ENCODE measurements at regions not wholly inside any gene's neighbourhood (a gene's known extent, or its start where the extent isn't known, plus 50 kb on each side); places are given as distances from the start of the nearest gene placed in this dataset.
"Not testable (repeated sequence)": the region's sequence is repeated elsewhere in the genome, so short reads cannot be mapped to it uniquely, and the experiment has no call there.

DNA sequence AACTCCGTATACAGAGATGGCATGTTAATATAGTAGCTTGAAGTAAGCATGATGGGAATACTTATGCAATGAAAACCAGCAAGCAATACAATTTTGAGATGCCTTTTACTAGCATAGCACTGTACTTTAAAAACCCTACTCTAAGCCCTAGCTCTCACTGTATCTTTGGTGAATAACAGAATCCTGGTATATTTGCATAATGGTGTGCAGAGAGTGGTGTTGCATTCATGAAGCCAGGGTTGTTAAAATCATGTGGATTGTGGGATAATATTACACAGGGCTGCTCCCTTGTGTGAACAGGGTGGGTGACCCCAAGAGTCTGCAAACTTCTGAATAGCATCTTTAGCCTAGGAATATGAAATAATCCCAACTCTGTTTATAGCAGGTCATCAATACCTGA is 105.2 kb upstream of the BMP2 start:
- no peak for DNase-seq (ENCODE audit: low spot score)

DNA sequence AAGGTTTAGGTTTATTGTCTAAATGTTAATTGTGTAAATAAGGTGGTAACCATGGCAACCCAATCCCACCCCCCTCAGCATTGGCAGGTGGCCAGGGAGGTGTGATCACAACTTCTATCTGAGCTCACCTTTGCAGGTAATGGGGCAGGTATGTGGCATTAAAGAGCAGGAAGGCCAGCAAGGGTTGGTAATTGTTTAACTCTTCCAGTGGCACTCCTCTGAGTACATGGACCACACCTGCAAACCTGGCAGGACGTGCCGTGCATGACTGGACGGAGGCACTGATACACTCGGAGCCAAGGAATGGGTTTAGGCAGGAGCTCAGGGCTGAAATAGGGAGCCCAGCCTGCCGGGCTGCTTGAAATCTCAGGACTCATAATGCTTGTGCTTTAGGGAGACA is 107.0 kb upstream of the BMP2 start:
- peak; percentile 90 for DNase-seq (ENCODE audit: low spot score)

DNA sequence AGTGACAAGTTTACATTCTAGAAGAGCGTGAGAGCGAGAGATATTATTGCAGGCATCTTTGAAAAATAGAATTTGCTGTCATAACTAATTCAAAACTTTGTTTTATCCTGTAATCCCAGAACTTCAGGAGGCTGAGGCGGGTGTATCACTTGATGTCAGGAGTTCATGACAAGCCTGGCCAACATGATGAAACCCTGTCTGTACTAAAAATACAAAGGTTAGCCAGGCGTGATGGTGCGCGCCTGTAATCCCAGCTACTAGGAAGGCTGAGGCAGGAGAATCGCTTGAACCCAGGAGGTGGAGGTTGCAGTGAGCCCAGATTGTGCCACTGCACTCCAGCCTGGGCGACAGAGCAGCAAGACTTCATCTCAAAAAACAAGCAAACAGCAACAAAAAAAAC is 108.6 kb upstream of the BMP2 start:
- DNase-seq (ENCODE audit: low spot score) = not testable (repeated sequence)

DNA sequence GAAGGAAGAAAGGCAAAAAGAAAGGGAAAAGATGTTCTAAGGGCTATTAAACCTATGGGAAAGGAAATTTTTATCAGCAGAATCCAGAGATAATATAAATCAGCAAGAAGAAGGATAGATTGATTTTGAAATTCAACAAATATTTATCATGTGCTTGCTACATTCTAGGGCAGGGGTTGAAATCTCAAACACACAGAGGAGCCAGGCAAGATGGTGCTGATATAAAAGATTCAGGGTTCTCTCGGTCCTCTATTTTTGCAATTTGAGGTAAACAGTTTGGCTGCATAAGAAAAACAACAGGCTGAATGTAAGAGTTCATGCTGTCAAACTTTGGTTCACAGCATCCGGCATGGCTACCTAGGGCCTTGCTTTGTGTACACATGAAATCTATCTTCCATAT is 109.6 kb upstream of the BMP2 start:
- no peak for DNase-seq (ENCODE audit: low spot score)

DNA sequence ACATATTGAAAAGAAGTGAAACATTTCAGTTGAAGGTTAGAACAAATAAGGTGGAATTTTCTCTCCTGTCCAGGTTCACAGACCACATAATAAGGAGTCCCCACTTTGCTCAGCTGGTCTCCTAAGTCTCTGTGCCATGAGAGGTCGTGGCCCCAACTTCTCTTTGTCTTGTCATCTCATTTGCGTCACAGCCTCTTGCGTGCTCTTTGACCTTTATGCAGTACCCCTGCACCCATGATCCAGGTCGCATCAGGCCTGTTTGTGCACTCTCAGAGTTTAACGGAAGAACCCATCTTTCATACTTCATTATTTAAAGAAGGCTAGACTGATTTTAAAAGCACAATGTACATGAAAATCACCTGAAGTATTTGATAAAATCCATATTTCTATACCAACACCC is 110.4 kb upstream of the BMP2 start:
- no peak for DNase-seq (ENCODE audit: low spot score)

DNA sequence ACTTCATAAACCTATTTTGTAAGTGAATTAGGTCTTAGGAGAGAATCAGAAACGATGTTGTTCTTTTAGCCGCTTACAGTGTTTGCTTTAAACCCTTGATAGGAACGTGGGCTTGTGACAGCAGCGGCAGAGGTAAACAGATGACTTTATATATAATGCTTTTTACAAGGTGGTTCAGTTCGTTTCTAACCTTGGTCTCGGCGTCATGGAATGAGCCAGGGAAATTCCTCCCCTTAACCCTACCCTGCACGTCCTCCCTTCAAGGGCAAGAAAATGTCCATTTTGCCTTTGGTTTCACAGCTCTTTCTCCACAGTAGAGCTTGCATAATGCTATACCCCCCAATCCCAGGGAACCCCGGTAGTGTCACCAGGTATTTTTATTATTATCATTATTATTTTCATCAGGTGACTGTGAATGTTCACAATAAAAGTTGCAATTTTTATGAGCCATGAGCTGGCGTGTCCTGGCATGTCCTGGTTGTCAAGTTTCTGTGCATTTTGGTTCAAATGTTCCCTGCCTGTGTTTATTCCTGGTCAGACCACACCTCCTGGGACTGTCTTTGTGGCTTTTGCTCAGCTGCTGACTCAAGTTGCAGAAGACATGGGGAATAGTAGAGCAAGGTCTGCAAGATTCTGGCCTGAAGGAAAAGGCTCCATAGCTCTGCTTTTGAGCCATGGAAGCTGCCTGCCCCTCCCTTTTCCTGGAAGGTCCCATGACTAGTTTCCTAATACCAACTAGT is 112.8 kb upstream of the BMP2 start:
- peak; percentile 52 for DNase-seq (ENCODE audit: low spot score)

DNA sequence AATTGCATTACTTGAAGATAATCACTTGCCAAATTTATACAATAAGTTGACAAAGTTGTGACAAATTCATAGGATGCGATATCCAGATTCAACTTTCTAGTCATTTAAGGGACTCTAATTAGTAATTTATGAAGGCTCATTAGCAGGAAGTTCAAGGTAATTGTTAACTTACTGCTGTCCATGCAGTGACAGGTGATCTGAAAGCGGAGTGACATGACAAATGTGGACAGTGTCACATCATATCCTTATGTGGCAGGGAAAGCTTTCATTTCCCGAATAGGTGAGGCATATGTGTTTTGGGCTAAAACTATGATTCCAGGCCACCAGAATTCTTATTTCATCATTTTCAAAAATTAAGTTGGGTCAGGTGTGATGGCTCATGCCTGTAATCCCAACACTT is 115.9 kb upstream of the BMP2 start:
- peak; percentile 39 for DNase-seq (ENCODE audit: low spot score)

DNA sequence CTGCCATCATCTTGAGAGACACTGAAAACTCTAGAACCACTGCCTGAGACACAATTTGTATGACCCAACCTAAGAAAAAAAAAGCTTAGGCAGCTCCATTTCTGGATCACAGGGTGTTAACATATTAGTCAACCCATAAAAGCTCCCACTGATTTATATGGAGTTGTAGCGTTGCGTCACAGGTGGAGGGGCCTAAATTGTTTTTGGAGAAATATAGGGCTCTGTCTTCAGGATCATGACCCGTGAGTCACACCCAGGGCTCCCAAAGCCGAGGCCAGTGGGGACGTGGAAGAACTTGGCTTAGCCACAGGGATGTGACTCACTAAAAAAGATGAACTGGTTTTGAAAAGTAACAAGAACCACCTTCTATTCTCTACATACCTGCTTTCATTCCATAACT is 116.5 kb upstream of the BMP2 start:
- DNase-seq (ENCODE audit: low spot score) = peak; percentile 90

DNA sequence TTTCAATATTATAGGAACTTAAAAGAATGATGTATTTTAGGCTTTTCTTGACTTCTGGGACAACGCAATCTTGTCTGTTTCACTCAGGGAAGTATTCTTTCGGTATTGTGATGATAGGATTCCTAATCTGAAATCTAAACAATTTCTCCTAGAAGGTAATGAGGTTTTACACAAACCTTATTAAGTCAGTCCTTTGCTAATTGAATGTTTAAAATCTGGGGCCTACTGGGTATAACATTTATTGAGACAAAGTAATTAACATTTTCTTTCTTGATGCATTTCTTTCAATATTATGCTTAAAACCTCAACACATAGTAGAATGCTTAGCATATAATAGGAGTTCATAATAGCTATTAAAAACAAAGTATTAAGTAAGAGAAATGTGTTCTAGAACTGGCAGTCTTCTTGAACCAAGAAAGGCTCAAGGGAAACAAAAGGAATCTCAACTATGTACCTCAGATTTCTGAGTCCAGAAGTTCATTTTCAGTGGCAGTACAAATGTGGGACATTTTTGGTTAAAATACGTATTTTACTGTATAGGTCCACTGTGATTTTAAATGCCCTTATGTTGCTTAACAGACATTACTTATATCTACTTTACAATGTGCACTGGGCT is 121.4 kb upstream of the BMP2 start:
- DNase-seq (ENCODE audit: low spot score) = no peak

DNA sequence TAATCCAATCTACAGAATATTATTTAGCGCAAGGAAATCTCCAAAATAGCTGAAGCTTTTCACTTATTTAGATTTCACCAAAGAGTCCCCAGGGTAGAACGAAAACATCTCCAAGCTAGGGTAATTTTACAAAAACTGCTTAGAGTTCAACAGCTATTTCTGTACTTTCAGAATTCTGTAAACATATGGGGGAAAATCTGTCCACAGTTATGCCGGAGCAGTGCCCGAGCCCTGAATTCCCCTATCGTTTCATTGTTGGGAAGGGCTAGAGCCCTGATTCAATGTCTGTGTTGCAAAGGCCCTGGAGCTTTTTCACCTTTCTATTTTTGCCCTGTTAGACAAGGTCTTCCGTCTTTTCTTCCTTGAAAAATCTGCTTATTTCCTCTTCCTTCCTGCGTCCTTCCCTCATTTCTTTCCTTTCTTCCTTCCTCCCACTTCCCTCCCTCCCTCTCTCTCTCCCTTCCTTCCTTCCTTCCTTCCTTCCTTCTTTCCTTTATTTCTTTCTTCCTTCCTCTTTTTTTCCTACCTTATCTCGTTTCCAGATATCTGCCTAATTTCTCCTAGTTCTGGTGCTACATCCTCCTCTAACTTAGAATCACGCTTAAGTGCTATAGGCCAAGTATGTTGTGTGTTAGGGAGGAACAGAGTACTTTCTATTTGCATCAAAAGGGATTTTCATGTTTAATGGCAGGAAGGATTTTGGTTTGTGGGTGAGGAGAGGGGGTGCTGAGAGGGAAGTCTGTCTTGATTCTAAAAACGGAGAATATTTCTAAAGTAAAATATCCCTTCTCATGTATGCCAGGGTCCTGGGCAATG is 122.5 kb upstream of the BMP2 start:
- no peak for DNase-seq (ENCODE audit: low spot score)

DNA sequence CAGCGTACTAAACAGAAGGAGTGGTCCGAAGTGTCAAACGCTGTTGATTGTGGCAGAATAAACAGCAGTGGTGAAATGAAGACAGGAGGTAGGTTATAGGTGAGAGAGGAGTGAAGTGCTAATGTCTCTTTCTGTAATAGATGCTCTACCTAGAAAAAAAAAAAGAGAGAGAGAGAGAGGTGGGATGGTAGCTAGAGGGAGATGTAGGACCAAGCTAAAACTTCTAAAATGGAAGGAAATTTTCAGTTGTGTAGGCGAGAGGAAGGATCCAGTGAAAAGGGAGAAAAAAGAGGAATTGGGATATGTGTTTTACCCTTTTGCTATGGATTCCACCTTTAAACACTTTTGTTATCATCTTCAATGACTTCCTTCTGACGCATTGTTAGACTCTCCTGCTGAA is 126.5 kb upstream of the BMP2 start:
- DNase-seq (ENCODE audit: low spot score) = no peak

DNA sequence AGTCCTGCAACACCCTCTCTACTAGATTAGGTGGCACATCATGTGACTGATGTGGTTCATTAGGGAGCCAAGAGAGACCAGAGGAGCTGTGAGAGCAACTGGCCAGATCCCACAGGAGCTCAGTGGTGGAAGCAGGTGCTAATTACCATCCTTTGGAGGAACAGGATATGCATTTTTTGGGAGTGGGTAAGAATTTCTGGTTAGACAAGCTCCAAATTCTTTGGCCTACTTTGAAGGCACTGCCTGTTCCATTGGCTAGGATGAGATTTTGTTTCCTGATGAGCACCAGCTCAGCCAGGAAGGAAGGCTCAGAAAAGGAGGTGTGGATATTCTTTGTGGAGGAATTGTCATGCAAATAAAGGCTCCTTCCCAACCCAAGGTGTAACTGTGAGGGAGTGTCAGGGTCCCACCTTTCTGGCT is 130.3 kb upstream of the BMP2 start:
- DNase-seq (ENCODE audit: low spot score) = peak; percentile 49

DNA sequence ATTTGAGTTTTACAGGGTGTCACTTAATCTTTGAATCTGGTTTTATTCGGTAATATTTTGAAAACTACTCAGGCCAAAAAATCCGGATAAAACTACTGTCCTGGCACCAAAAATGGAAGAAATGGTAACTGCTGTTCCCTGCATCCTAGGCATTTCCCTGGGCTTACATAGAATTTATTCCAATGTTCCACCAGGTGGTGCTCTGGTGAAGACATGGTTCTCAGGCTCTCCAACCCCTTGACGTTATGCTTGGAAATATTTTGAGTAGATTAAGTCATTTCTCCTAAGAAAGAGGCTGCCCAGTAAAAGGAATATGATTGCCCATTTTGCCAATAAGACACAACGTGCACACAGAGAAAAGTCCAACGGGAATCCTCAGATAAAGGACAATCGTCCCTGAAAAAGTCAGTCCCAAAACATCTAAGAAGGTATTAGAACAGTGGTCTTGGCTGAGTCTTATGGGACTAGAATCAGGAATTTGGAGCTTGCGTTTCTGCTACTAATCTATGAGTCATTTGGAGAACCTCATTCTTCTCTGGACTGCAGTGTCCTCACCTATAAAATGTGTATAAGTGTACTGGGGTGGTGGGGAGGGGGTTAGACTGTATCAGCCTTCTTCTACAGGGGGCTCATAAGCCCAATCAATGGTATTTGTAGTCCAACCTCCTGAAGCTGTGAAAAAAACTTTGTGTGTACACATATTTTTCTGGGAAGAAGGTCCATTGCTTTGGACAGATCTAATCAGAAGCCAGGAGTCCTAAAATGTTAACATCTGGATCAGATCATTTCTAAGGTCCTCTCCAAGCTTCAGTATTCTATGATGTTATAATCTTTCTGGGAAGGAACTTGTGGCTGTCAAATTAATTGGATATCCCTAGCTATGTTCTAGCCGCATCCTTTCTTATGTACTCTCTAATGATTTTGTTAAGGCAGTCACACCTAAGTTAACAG is 131.0 kb upstream of the BMP2 start:
- peak; percentile 81 for DNase-seq (ENCODE audit: low spot score)

DNA sequence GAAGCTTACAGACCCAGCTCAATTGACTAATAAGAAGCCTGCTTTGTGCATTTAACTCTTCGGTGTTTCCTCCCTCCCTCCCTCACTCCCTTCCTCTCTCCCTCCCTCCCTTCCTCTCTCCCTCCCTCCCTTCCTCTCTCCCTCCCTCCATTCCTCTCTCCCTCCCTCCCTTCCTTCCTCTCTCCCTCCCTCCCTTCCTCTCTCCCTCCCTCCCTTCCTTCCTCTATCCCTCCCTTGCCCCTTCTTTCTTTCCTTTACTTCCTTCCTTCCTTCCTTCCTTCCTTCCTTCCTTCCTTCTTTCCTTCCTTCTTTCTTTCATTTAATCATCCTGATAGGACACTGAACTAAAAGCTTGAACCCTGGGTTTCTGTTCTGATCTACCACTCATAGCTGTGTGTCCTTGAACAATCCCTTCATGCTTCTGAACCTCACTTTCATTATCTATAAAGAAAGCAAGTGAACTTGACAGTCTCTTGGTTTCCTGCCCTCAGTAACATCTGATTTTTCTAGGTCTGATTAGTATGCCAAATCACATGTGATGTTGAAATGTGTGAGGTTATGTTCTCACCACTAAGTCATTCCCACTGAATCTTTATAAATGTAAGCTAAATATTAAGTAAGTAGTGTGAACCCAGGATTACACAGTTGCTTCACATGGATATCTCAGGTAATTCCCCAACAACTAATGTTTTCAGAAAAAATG is 132.3 kb upstream of the BMP2 start:
- peak; percentile 42 for DNase-seq (ENCODE audit: low spot score)

DNA sequence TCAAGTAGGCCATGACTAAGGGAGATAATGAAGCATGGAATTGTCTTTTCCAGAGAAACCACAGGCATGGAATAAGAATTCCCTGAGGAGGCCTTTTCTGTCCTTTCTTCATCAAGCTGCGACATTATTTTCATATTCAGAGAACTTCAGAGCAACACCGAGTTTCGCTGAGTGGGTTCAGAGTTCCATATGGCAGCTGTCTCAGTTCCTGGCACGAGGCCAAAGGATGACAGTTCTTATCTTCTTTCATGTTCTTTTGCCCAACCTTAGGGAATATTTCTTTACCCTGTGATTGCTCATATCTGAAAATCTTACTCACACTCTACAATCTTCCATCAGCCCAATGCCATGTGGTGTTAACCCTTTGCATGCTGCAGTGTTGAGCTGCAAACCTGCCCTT is 135.3 kb upstream of the BMP2 start:
- peak; percentile 92 for DNase-seq (ENCODE audit: low spot score)

DNA sequence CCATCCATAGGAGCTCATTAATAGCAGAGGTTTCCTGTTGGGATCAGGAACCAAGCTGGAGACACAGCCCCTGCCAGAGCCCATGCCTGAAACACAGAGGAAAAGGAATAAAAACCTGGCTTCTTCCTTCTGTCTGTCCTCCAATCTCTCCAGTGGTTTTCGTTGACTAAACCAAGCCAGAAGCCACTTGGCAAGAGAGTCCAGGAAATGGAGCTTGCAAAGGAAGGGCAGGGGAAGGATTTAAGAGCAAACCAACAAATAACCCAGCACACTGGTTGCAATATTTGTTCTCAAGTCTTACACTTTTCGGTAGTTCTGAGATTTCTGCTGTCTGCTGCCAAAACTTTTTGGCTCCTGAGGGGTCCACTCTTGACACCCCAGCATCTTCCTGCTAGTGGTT is 137.0 kb upstream of the BMP2 start:
- no peak for DNase-seq (ENCODE audit: low spot score)

DNA sequence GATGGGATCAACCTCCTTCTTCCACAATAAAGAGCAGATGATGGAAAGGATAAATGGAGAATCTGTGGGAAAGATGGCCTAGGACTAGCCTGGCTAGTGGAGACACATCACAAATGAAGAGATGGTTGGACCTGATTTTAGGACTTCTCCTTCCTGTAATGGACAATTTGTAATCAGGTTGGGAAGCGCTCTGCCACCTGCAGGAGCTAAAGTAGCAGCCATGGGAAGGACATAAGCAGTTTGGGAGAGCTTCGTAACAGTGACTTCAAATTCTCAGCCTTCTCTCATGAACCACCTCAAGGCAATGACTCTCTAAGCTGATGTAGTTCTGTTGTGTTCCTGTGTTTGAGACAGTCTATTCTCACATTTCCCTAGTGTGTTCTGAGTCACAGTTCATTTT is 137.9 kb upstream of the BMP2 start:
- no peak for DNase-seq (ENCODE audit: low spot score)

DNA sequence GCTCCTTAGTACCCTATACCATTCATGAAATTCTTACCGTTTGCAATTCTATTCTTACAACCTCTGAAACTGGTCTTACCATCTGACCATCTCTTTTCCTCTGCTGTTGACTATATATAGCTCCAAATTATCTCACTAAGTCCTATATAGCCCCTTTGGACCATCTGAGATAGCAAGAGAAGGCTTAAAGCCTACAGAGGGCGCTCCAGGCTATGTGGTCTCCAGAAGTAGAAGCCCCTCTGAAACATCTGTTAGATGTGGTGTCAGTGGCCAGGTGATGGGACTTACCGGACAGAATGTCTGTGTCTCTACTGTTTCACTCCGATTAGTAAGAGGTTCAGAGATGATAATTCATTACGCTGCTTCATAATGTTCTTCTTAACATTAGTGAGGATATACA is 140.7 kb upstream of the BMP2 start:
- no peak for DNase-seq (ENCODE audit: low spot score)

DNA sequence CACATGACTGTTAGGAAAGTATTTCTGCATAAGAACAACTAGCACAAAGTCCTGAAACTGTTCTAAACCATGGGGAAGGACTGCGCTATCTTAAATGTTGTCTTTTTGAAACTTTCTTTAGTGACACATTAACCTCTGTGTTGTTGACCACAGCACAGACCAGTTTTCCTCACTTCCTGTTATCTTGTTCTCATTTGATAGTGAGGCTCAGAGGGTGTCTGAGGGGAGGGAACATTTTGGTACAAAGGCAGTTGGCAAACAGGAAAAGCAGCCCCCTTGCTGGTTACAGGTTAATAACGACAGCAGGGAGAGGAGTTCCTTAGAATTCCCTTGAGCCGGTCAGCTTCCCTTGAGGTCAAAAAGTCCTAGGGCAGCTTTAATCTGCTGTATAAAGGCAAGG is 143.5 kb upstream of the BMP2 start:
- DNase-seq (ENCODE audit: low spot score) = peak; percentile 56

DNA sequence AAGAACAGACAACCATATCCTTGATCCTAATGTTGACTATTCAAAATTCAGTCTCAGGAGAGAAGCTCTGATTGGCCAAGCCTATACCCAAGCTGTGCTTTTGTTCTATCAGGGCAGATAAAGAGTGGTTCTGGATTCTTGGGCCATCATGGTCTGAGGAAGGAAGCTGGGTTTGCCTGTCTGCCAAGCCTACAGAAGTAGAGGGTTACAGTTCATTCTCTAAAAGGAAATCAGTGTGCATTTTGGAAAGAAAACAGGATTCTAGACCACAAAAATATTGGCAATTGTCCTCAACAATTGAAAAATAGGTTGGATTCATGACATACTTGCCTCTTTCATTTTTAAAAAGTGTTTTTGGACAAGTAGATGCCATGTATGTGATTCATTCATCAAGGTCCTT is 145.4 kb upstream of the BMP2 start:
- no peak for DNase-seq (ENCODE audit: low spot score)

DNA sequence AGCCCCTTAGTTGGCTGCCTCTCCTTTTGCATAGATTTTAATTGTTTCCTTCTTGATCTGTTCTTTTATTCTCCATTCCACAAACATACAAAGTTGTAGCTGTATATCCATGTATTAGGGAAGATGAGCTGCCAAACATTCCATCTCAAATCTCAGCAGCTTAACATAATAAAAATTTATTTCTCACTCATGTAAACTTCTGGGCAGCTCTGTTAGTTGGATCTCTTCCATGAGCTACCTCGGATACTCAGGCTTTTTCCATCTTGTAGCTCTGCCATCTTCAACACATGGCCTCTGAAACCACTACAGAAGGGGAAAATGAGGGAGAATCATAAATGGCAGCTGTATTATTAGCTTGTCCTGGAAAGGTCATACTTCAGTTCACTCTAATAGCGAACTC is 149.4 kb upstream of the BMP2 start:
- no peak for DNase-seq (ENCODE audit: low spot score)

All from kidney tubule cell (primary cell).